DND-41 (cell line): ENCODE measurements at regions not wholly inside any gene's neighbourhood (a gene's known extent, or its start where the extent isn't known, plus 50 kb on each side); places are given as distances from the start of the nearest gene placed in this dataset.

Experiments
- ATAC-seq: fragments of 200-7000 bp; cut with Tn5 transposase; 3 replicates; pipeline ENCODE4 v1.9.1; 2021; ENCODE audit warnings: low read depth; ENCODE audit not compliant: insufficient read depth
- DNase-seq: peaks from one replicate; pipeline ENCODE4 v3.0.0-alpha.2; 2020
- H2AFZ ChIP-seq: 2 replicates; pipeline ENCODE4 v1.6.0; 2012; ENCODE audit warnings: low read depth, low read length
- H3K27ac ChIP-seq: 2 replicates; pipeline ENCODE4 v1.5.1; 2012; ENCODE audit warnings: low read length, inconsistent platforms
- H3K27me3 ChIP-seq: fragments of 200-600 bp; sonication (generic); 2 replicates; pipeline ENCODE4 v1.6.0; 2012; ENCODE audit warnings: low read length, mild to moderate bottlenecking, inconsistent platforms; ENCODE audit not compliant: insufficient read depth, poor library complexity
- H3K36me3 ChIP-seq: 2 replicates; pipeline ENCODE4 v1.5.1; 2012; ENCODE audit warnings: low read length, inconsistent platforms; ENCODE audit not compliant: insufficient read depth
- H3K4me1 ChIP-seq: 2 replicates; pipeline ENCODE4 v1.5.1; 2012; ENCODE audit warnings: mild to moderate bottlenecking, low read length; ENCODE audit not compliant: insufficient read depth
- H3K4me2 ChIP-seq: 2 replicates; pipeline ENCODE4 v1.6.0; 2012; ENCODE audit warnings: mild to moderate bottlenecking, moderate library complexity, low read length, inconsistent platforms; ENCODE audit not compliant: insufficient read depth
- H3K4me3 ChIP-seq, 2 experiments: fragments of 200-600 bp in 1 of 2; shearing (Covaris generic) in 1 of 2; 2 replicates each; pipeline ENCODE4 v1.5.1; 2012 to 2016; ENCODE audit warnings: inconsistent platforms in 2 of 2, low read length in 2 of 2, mild to moderate bottlenecking in 2 of 2, low read depth in 1 of 2, moderate library complexity in 1 of 2
- H3K79me2 ChIP-seq: 2 replicates; pipeline ENCODE4 v1.6.0; 2012; ENCODE audit warnings: low read length, inconsistent platforms; ENCODE audit not compliant: insufficient read depth
- H3K9ac ChIP-seq: 2 replicates; pipeline ENCODE4 v1.6.0; 2012; ENCODE audit warnings: low read depth, mild to moderate bottlenecking, inconsistent platforms, low read length, moderate library complexity
- H3K9me3 ChIP-seq: 2 replicates; pipeline ENCODE4 v1.5.1; 2012; ENCODE audit warnings: low read length, moderate library complexity, mild to moderate bottlenecking, inconsistent platforms; ENCODE audit not compliant: insufficient read depth, severe bottlenecking
- H4K20me1 ChIP-seq: 2 replicates; pipeline ENCODE4 v1.6.0; 2012; ENCODE audit warnings: low read length; ENCODE audit not compliant: insufficient read depth
- EZH2 ChIP-seq: IDR thresholded peaks from 3 replicates; pipeline ENCODE4 v1.6.1; 2012; ENCODE audit warnings: borderline replicate concordance, low read depth, mild to moderate bottlenecking, moderate library complexity, low read length, inconsistent platforms; ENCODE audit not compliant: severe bottlenecking
- TF ChIP-seq, protein P1 (sequence below): IDR thresholded peaks from 2 replicates; pipeline ENCODE4 v1.5.1; 2012; ENCODE audit warnings: borderline replicate concordance, low read length, moderate library complexity, mild to moderate bottlenecking; ENCODE audit not compliant: poor library complexity, severe bottlenecking; ENCODE audit errors: extremely low read depth

DNA sequence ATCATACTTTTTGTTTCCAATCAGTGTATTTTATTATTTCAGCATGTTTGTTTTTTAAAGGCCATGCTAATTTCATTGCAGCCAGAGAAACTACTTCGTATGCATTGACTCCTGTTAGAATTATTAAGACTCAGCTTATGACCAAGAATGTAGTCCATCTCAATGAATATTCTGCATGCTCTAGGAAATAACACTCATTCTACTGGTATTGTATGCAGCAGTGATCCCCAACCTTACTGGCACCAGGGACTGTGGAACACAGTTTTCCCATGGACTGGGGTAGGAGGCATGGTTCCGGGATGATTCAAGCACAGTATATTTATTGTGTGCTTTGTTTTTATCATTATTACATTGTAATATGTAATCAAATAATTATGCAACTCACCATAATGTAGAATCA is 356.9 kb downstream of the DSEL start:
- no peaks in the 10 kb centered on the region for H3K27me3 ChIP-seq
- DNase-seq (no peak), ATAC-seq (no peak)
- H3K36me3 ChIP-seq = no peaks in the 10 kb centered on the region
- H3K4me2 ChIP-seq = no peak overlapping the region
- no peaks in the 10 kb centered on the region for H3K79me2 ChIP-seq
- no peaks in the 10 kb centered on the region for H4K20me1 ChIP-seq
- TF ChIP-seq EZH2 = no peak
- TF ChIP-seq, protein P1, sequence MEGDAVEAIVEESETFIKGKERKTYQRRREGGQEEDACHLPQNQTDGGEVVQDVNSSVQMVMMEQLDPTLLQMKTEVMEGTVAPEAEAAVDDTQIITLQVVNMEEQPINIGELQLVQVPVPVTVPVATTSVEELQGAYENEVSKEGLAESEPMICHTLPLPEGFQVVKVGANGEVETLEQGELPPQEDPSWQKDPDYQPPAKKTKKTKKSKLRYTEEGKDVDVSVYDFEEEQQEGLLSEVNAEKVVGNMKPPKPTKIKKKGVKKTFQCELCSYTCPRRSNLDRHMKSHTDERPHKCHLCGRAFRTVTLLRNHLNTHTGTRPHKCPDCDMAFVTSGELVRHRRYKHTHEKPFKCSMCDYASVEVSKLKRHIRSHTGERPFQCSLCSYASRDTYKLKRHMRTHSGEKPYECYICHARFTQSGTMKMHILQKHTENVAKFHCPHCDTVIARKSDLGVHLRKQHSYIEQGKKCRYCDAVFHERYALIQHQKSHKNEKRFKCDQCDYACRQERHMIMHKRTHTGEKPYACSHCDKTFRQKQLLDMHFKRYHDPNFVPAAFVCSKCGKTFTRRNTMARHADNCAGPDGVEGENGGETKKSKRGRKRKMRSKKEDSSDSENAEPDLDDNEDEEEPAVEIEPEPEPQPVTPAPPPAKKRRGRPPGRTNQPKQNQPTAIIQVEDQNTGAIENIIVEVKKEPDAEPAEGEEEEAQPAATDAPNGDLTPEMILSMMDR = no peak
- no peaks in the 10 kb centered on the region for H3K9me3 ChIP-seq
- H3K4me1 ChIP-seq = no peaks in the 10 kb centered on the region
- H3K4me3 ChIP-seq = no peak overlapping the region
- no peak overlapping the region for H3K27ac ChIP-seq
- H3K9ac ChIP-seq = no peak overlapping the region
- no peak overlapping the region for H2AFZ ChIP-seq

DNA sequence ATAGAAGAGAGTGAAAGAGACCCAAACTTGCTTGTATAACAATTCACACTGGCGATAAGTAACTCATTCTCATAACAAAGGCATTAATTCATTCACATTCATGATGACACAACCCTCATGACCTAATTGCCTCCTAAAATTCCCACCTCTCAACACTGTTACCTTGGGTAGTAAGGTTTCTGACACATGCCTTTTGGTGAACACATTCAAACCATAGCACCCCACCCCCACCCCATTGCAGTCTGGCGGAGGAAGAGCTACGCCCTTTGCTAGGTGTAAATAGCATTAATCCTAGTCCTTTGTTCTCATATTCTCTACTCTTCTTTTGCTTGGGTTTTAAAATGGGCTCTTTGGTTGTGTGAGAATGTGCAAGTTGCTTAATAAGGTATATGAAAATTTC is 361.5 kb downstream of the DSEL start:
- H3K9me3 ChIP-seq = no peaks in the 10 kb centered on the region
- H3K27me3 ChIP-seq = no peaks in the 10 kb centered on the region
- H3K9ac ChIP-seq = no peak overlapping the region
- H2AFZ ChIP-seq = no peak overlapping the region
- no peak for ATAC-seq
- H3K36me3 ChIP-seq = no peaks in the 10 kb centered on the region
- no peak overlapping the region for H3K4me3 ChIP-seq
- H3K27ac ChIP-seq = no peak overlapping the region
- H4K20me1 ChIP-seq = no peaks in the 10 kb centered on the region
- no peaks in the 10 kb centered on the region for H3K4me1 ChIP-seq
- H3K79me2 ChIP-seq = no peaks in the 10 kb centered on the region
- DNase-seq = no peak
- no peak overlapping the region for H3K4me2 ChIP-seq
- no peak for TF ChIP-seq EZH2
- TF ChIP-seq, protein P1 = no peak

DNA sequence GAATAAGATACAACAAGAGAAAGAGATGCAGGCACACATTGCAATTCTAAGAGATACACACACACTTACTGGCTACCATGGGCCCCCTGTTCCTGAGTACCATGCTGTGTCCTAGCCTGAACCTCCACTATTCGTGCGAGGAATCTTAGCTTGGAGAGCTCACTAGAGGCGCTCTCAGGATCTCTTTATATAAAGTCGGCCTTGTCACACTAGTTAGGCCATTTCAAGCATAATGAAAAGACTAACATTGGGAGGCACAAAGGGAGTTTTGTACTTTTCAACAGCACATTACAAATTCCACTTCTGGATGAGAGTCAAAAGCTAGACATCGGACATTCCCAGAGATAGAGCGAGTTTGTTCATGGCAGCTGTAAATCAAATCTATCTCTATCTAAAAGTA is 365.2 kb downstream of the DSEL start:
- Histone ChIP-seq H3K4me2 (no peak overlapping the region), H3K27ac (no peak overlapping the region), H3K9ac (no peak overlapping the region), H3K4me3 (no peak overlapping the region), H3K36me3 (no peaks in the 10 kb centered on the region), H3K79me2 (no peaks in the 10 kb centered on the region), H3K9me3 (no peaks in the 10 kb centered on the region), H2AFZ (no peak overlapping the region), H3K4me1 (no peaks in the 10 kb centered on the region), H4K20me1 (no peaks in the 10 kb centered on the region), H3K27me3 (no peaks in the 10 kb centered on the region)
- no peak for DNase-seq
- ATAC-seq = no peak
- no peak for TF ChIP-seq EZH2
- TF ChIP-seq, protein P1 = no peak
